Hematopoietic multipotent progenitor cell treated with erythropoietin and hydrocortisone succinate and interleukin-3 and kit ligand, for 6 days (in vitro differentiated cells): ENCODE measurements at regions not wholly inside any gene's neighbourhood (a gene's known extent, or its start where the extent isn't known, plus 50 kb on each side); places are given as distances from the start of the nearest gene placed in this dataset.
A peak's percentile ranks its signal among the peaks of the same experiment; 100 is the strongest.

Source experiments
- DNase-seq: peaks from one replicate; pipeline ENCODE4 v3.0.0-alpha.2; 2015

GRCh38 chr20:48324744-48325143 lies 503.1 kb downstream of the PREX1 start:
- no peak for DNase-seq

DNA sequence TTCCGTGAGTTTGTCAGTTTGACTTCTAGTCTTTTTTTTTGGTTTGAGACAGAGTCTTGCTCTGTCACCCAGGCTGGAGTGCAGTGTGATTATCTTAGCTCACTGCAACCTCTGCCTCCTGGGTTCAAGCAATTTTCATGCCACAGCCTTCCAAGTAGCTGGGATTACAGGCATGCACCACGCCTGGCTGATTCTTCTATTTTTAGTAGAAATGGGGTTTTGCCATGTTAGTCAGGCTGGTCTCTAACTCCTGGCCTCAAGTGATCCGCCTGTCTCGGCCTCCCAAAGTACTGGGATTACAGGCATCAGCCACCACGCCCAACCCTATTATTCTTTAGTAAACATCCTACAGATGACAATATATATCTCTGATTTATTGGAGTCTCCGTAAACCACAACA lies 506.5 kb downstream of the PREX1 start:
- DNase-seq: no peak

DNA sequence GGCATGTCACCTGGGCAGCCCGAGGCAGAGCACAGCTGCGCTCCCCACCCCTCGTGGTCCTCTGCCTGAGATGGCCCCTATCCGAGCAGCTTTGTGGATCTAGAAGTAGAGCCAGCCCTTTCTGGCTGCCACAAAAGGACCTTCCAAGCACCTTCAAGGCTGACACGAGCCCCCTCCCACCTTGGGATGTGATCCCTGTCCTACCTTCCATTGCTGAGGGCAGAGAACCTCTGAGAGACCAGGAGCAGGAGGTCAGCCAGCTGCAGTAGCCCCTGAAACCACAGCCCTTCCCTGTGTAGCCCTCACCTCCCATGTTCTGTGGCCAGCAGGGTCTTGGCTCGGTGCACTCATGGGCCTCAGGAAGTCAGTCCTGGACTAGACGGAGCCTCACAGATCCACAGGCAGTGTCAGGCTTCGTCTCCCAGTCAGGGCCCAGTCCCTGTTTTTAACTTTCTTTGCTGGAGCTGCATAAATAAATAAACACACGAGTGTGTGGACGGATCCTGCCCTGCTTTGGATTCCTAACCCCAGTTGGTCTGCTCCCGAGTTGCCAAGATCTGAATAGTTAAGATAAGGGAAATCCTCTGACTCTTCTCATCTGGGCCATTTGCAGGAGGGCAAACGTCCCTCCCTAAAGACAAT lies 507.7 kb downstream of the PREX1 start:
- no peak for DNase-seq

GRCh38 chr20:48317578-48317977 lies 510.2 kb downstream of the PREX1 start:
- DNase-seq: no peak

DNA sequence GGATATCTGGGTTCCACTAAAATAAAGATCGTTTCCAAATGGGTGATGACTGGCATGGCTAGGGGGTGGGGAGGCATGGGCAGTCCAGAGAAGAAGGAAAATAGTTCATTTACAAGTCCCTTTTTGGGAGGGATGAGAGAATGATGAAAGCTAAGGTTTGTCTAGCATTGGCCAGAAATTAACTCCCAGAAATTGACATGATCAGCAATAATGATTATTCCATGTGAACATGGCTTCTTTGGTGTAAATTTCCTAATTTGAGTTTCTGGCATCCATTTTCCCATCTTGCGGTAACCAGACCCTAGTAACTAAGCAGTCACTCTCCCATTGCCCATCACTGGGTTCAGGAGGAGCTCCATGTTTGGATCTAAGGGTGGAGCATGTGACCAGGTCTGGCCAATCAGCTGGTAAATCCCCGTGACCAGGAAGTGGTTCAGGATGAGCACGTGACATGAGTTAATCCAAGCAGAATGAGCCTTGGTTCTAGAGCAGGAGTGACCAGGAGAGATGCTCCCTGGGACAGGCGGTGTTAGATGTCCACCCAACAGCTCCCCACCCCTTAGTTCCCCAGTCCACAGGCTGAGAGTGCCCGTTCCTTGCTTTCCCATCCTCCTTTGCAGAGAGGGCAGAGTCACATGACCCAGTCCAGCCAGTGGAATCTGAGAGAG lies 512.7 kb downstream of the PREX1 start:
- no peak for DNase-seq

DNA sequence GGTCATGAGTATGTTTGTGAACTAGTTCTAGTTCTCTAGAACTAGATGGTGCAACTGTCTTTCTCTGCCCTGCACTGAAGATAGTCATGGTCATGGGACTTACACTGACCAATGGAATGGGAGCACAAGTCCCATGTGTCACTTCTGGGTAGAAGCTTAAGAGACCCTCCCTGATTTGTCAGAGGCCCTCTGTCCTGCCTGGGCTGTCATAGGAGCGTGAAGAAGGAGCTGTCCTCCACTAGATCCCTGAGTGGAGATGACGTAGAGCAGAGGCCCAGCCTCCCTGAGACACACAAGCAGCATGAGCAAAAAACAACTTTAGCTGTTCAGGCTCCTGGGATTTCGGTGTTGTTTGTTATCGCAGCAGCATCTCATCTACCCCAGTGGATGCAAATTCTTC lies 514.5 kb downstream of the PREX1 start:
- DNase-seq: no peak

- no peak for DNase-seq
Measured at GRCh38 chr20:48311956-48312355, 515.8 kb downstream of the PREX1 start.

DNA sequence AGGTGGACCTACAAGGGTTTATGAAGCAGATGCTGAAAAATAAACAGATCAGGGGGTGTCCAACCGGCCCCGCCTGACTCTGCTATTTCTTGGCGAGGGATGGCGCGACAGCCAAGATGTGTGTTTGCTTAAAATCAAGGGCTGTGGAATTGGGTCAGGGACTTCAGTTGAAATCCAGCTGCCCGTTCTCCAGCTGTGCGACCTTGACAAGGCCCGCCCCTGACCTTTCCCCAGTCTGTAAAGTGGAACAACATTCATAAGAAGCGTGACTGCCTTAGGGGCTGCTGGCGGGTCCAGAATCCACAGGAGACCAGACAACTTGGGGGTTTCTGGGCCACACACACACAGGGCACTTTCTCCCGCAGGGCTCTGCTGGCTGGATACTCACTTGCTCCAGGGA lies 517.5 kb downstream of the PREX1 start:
- DNase-seq: no peak

GRCh38 chr20:48309293-48309692 lies 518.5 kb downstream of the PREX1 start:
- no peak for DNase-seq

DNA sequence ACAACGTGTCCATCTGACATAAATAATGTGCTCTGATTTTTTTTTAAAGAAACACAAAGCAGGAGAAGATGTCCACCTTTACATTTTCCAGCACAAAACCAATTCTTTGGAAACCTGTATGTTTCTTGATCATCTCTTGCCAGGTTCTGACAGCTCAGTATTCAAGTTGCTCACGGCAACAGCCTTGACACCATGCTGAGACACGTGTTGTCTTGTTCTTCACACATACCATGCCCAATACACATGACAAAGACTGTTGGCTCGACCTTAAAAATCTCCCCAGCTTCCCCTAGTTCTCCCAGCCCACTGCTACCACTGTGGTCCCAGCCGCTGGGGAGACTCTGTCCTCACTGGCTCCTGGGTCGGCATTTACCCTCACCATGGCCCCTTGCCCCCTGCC lies 518.9 kb downstream of the PREX1 start:
- DNase-seq: no peak

DNA sequence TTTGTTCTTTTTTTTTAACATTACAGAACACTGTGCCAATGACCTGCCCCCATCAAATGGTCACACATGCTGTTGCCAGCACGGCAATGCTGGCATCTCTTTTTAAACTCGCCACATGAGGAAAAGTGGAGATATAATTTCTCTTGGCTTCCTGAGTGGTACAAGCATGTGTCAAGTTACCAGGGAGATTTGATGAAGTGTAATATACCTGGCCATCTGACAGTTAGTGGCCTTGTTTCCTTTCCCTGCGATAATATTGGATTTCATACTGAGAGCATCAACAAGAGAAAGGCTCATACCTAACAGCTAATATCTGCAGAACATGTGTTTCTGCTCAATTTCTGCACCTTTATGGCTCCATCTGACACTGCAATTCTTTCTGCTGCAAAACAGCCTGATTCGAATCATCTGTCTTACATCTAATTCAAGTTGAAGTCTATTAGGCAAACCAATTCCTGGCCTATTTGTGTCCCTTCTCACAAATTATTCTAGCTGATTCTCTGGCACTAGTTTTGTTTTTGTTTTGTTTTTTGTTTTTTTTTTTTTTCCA lies 519.5 kb downstream of the PREX1 start:
- no peak for DNase-seq

- no peak for DNase-seq
Measured at GRCh38 chr20:48307277-48307676, 520.5 kb downstream of the PREX1 start.

GRCh38 chr20:48302844-48303542 lies 517.7 kb upstream of the SULF2 start:
- DNase-seq: no peak

GRCh38 chr20:48302149-48302548 lies 516.9 kb upstream of the SULF2 start:
- DNase-seq: no peak

DNA sequence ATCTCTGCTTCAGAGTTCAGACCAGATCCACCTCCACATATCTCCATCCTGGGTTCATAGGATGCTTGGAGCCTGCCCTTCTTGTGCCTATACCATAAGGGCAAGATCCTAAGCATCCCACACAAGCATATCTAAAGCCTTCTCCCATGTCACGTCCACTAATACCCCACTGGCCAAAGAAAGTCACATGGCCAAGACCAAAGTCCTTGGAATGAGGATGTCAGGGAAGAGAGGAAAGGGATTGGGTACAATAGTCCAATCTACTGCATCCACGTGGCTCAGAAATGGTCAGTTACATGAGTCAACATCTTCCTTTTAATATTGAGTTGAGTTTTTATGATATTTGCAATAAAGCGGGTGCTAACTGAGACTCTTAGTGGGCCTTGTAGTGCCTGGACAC lies 515.9 kb upstream of the SULF2 start:
- DNase-seq: no peak

GRCh38 chr20:48300529-48300928 lies 515.2 kb upstream of the SULF2 start:
- DNase-seq: no peak

DNA sequence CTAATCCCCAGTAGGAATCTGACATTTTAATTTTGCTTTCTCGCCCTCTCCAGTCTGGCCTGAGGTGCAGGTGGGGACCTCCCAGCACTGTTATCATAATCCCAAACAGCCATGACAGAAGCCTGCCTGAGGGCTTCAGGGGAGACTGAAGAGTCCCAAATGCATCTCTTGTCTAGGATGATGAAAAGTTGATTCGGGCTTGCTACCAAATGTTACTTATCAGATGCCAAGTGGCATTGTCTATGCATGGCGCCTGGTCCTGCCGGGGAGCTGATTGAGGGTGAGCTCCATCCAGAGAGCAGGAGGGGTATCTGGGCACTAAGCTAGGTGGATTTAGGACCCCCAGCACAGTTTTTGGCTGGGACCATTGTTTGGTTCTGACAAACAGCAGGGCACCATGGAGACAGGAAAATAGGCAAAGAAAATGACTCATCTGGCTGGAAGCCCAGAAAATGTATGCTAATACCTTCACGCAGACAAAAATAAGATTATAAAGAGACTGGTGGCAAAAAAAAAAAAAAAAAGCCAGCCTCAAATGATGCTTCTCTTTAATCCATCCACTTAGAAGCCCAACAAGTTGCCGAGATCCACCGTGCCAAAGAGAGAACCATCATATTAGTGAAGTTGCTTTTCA lies 513.7 kb upstream of the SULF2 start:
- DNase-seq: peak; percentile 12

DNA sequence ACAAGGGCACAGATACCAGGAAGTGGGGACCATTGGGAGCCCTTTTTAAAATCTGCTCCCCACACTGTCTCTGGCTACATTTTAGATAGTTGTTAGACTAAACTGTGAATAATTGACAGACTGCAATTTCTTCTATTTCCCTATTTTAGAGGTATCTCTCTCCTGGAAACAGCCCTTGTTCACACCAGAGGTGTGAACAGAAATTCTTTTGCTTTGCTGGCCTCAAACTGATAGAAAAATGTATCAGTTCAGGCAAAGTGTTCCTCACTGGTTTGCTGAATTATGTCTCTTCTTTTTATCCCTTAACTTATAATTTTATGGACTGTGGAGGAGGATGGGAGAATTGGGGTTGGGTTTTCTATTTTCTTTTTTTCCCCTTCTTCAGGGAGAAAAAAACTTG lies 513.2 kb upstream of the SULF2 start:
- DNase-seq: no peak

DNA sequence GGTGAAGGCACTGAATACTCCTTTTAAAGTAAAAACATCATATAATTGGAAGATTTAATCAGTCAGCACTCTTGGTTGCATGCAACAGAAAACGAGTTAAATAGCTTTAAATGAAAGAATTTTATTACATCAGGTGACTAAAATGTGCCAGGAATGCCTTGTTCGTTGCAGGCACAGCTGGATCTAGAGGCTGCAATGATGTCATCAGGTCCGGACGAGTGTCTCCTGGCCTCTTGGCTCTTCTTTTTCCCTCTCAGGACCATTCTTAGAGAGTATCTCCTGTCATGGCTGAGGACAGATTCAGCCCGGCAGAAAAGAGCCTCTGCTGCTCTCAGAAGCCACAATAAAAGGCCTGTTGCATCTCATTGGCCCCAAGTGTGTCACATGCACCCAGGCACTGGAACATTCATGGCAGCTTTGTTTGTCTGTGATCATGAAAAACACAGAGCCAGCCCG lies 510.7 kb upstream of the SULF2 start:
- DNase-seq: no peak

DNA sequence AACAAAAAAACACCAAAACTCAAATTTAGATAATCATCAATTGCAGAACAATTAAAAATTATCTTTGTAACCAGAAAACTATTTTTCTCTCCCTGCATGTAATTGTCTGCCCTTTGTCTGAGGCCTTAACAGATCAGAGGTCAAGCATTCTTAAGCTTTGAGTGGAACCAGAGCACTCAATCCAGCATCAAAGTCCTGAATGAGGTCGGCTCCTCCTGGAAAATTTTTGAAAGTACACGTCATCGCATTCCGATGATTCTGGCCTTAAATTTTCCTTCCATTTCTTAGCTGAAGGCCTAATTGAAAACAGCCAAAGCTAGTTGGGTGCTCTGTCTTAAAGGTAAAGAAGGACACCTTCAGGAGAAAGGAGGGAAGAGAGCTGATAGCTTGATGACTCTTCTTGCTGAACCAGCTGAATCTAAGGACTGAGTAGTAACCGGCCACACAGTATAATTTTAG lies 510.2 kb upstream of the SULF2 start:
- no peak for DNase-seq

GRCh38 chr20:48294942-48295341 lies 509.7 kb upstream of the SULF2 start:
- DNase-seq: no peak

GRCh38 chr20:48294196-48294595 lies 508.9 kb upstream of the SULF2 start:
- DNase-seq: no peak

- DNase-seq: no peak
Measured at GRCh38 chr20:48293671-48294070, 508.4 kb upstream of the SULF2 start.
